Stomach (tissue), 8 donors: ENCODE measurements at regions not wholly inside any gene's neighbourhood (a gene's known extent, or its start where the extent isn't known, plus 50 kb on each side); places are given as distances from the start of the nearest gene placed in this dataset.

Experiments used
- DNase-seq, 2 donors: peaks; one replicate each; pipeline versions ENCODE4 v3.0.0 to v3.0.0-alpha.2; 2013 to 2019
- H3K27ac ChIP-seq, 5 donors: fragments of 200-600 bp in 4 of 5; sonication (generic) in 4 of 5; one replicate each; pipeline ENCODE4 v1.5.1; 2013 to 2019; ENCODE audit warnings: mild to moderate bottlenecking in 1 of 5, moderate library complexity in 1 of 5
- H3K27me3 ChIP-seq, 3 donors: fragments of 200-600 bp; sonication (generic); one replicate each; pipeline ENCODE4 v1.5.1; 2017 to 2019; ENCODE audit warnings: mixed run types in 1 of 3
- H3K36me3 ChIP-seq, 4 donors: fragments of 200-600 bp; sonication (generic); 1 replicate in 3 of 4; 2 replicates in 1 of 4; pipeline ENCODE4 v1.5.1; 2016 to 2019
- H3K4me1 ChIP-seq, 4 donors: fragments of 200-600 bp; sonication (generic); one replicate each; pipeline ENCODE4 v1.5.1; 2016 to 2019
- H3K4me3 ChIP-seq, 4 donors: fragments of 200-600 bp; sonication (generic) in 3 of 4; one replicate each; pipeline ENCODE4 v1.5.1; 2016 to 2019; ENCODE audit warnings: mild to moderate bottlenecking in 1 of 4
- H3K9me3 ChIP-seq, 4 donors: fragments of 200-600 bp; sonication (generic); one replicate each; pipeline ENCODE4 v1.5.1; 2016 to 2019
- CTCF ChIP-seq, 7 experiments: fragments of 450-650 bp in 4 of 7; fragments of 200-600 bp in 3 of 7; sonication (generic) in 3 of 7; IDR thresholded peaks; one replicate each; pipeline ENCODE4 v1.5.1; 2016 to 2019; ENCODE audit warnings: antibody characterized with exemption in 7 of 7, control low read depth in 2 of 7, mild to moderate bottlenecking in 1 of 7
- EP300 ChIP-seq: sonication (generic); formaldehyde crosslinking; IDR thresholded peaks from one replicate; pipeline ENCODE4 v1.6.1; 2017; ENCODE audit warnings: antibody characterized with exemption
- POLR2A ChIP-seq, 4 donors: fragments of 450-650 bp; IDR thresholded peaks; one replicate each; pipeline ENCODE4 v1.6.1; 2016; ENCODE audit warnings: antibody characterized with exemption in 4 of 4, control low read depth in 2 of 4, mild to moderate bottlenecking in 1 of 4, moderate library complexity in 1 of 4
- POLR2AphosphoS5 ChIP-seq, 3 donors: sonication (generic); formaldehyde crosslinking; IDR thresholded peaks; one replicate each; pipeline ENCODE4 v1.6.1; 2016; ENCODE audit warnings: antibody characterized with exemption in 3 of 3
- WGBS, 5 donors: extraction: QIAGEN DNeasy Blood & Tissue Kit in 3 of 5; methylation state at CpG; one replicate each; pipeline versions ENCODE4 v1.1.5 to v1.1.7; 2013 to 2018; 5-methylcytosine and 5-hydroxymethylcytosine counted together
- intact Hi-C: fragments of 100-400 bp; cut with DNase I; formaldehyde crosslinking; loops from one replicate; pipeline ENCODE4 v1.15.1; 2023; ENCODE audit warnings: low total_unique reads
- donor health status: healthy with polysubstance abuse.
- donor health status: Bipolar disorder and iron deficiency.
- donor health status: healthy.

GRCh38 chr2:60659026-60659425 is 97.0 kb upstream of the PAPOLG start:
- TF ChIP-seq EP300 (no peak), POLR2AphosphoS5 (IDR thresholded peaks at IDR 0.05) (no peak), POLR2A (IDR thresholded peaks at IDR 0.05) (no peak), CTCF (IDR thresholded peaks at IDR 0.05) (no peak)
- no peaks in the 10 kb centered on the region for H3K36me3 ChIP-seq
- H3K4me3 ChIP-seq = no peak overlapping the region
- DNase-seq = no peak
- H3K27me3 ChIP-seq = peaks cover 0 to under 1% (median 0%) of the 10 kb centered on the region in 3 donors
- 64 to 88% (median 77%) methylated on average over 5 of the region's 5 CpGs for WGBS, 5 donors
- peaks cover 0 to 5% (median 2%) of the 10 kb centered on the region in 4 donors for H3K9me3 ChIP-seq
- no peak overlapping the region for H3K27ac ChIP-seq
- H3K4me1 ChIP-seq = no peaks in the 10 kb centered on the region
- intact Hi-C loops = no loop called here

DNA sequence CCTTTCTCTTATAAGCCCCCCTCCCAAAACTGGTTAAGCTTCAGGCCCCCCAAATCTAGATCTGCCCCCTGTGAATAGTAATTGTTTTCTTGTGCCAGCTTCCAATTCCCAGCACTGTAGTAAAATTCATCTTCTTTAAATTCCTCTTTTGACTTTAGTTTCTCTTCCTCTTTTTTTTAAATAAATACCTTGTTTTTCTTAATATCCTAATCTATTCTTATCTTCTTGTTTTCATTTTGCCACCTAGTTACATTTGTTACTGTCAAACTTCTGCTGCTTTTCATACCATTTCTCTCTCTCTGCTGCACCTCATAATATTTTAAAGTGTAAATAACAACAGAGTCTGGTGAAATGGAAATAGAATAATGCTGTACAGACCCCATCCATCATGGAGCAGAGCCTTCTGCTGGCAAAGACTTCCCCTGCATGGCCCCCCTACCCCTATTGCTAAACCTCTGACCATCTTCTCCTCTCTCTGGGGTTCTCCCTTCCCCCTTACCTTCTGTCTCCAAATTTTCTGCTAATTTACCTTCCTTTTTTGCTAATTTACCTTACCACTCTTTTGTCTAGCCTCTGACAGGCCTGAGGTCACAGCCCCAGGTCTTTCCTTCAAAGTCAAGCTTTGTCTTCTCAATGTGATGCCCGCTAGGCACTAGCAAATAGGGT is 94.9 kb upstream of the PAPOLG start:
- DNase-seq = no peak
- WGBS, 5 donors = 86 to 94% (median 90%) methylated on average over 1 of the region's 1 CpG
- no peak for TF ChIP-seq EP300
- Histone ChIP-seq H3K4me1 (no peaks in the 10 kb centered on the region), H3K27ac (no peak overlapping the region), H3K9me3 (peaks cover 0 to 5% (median 2%) of the 10 kb centered on the region in 4 donors), H3K27me3 (no peaks in the 10 kb centered on the region), H3K4me3 (no peak overlapping the region), H3K36me3 (no peaks in the 10 kb centered on the region)
- intact Hi-C loops = no loop called here

GRCh38 chr2:60662781-60663180 is 93.3 kb upstream of the PAPOLG start:
- TF ChIP-seq EP300 (no peak), CTCF (IDR thresholded peaks at IDR 0.05) (no peak), POLR2AphosphoS5 (IDR thresholded peaks at IDR 0.05) (no peak), POLR2A (IDR thresholded peaks at IDR 0.05) (no peak)
- Histone ChIP-seq H3K9me3 (peaks cover 0 to 5% (median 2%) of the 10 kb centered on the region in 4 donors), H3K27ac (no peak overlapping the region), H3K4me3 (no peak overlapping the region), H3K27me3 (no peaks in the 10 kb centered on the region), H3K4me1 (no peaks in the 10 kb centered on the region), H3K36me3 (no peaks in the 10 kb centered on the region)
- DNase-seq = no peak
- intact Hi-C loops = no loop called here

DNA sequence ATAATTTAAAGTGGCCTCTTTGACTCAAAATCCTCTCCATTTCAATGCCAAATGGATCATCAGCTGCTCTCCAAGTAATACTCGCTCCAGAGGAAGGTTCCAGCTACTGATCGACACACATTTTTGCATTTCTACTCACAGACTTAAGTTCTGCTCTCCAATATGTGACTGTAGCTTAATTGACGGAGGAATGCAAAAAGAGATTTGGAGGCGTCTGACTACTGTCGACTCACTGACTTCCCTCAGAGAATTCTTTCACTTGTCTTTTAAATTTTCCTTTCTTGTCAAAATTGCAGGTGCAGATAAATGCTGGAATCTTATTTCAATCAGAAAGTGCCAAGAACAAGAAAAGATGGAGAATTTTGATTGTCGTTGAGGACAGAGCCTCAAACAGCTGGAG is 84.1 kb upstream of the PAPOLG start:
- peaks cover 0 to 4% (median 0%) of the 10 kb centered on the region in 4 donors for H3K4me1 ChIP-seq
- H3K9me3 ChIP-seq = no peaks in the 10 kb centered on the region
- no peak for DNase-seq
- intact Hi-C loops = no loop called here
- WGBS, 5 donors = 70 to 81% (median 71%) methylated on average over 6 of the region's 6 CpGs
- H3K27ac ChIP-seq = no peak overlapping the region
- no peak overlapping the region for H3K4me3 ChIP-seq
- no peak for TF ChIP-seq POLR2AphosphoS5 (IDR thresholded peaks at IDR 0.05)
- no peak for TF ChIP-seq CTCF (IDR thresholded peaks at IDR 0.05)
- no peak for TF ChIP-seq EP300
- TF ChIP-seq POLR2A (IDR thresholded peaks at IDR 0.05) = no peak
- H3K27me3 ChIP-seq = peaks cover 0 to 11% (median 4%) of the 10 kb centered on the region in 3 donors
- H3K36me3 ChIP-seq = no peaks in the 10 kb centered on the region

DNA sequence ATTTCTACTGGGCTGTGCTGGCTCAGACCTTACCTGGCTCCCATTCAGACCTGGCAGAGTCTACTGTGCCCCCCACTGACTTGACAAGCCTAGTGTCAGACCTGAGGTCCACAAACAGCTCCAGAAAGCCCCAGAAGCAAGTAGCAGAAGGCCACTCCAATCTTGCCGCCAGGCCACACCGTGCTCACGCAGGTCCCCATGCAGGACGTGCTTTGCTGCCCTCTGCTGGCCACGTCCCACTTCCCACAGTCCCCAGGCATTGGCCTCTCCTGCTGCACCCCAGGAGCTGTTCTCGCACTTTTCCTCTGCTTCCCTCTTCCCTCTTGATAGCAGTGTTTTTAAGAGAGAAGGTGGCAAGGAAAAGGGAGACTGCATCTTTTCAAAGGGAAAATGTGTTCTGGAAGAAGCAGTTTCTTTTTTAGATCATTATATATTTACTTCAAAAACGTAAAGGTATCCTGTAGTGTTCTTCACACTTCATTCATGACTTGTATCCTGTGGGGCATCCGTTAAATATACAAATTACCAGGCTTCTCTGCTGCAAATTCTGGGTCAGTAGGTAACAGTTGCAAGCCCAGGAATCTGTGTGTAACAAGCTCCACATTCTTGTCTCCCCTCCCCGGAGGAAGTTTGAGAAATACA is 81.4 kb upstream of the PAPOLG start:
- peak in 5 of 7 experiments; percentile 55 to 82 (median 75) for TF ChIP-seq CTCF (IDR thresholded peaks at IDR 0.05)
- no peak for TF ChIP-seq EP300
- TF ChIP-seq POLR2AphosphoS5 (IDR thresholded peaks at IDR 0.05) = no peak
- intact Hi-C loops = no loop called here
- H3K27ac ChIP-seq = no peak overlapping the region

More for the DNA sequence above, 81.4 kb upstream of the PAPOLG start:
- Histone ChIP-seq H3K4me3 (no peak overlapping the region), H3K9me3 (no peaks in the 10 kb centered on the region), H3K27me3 (peaks cover 0 to 26% (median 4%) of the 10 kb centered on the region in 3 donors), H3K36me3 (no peaks in the 10 kb centered on the region), H3K4me1 (peaks cover 0 to 9% (median 2%) of the 10 kb centered on the region in 4 donors)
- WGBS, 5 donors = 19 to 25% (median 21%) methylated on average over 9 of the region's 9 CpGs
- DNase-seq = peak; percentile 88 to 94
